SK-N-SH (cell line): ENCODE measurements at regions not wholly inside any gene's neighbourhood (a gene's known extent, or its start where the extent isn't known, plus 50 kb on each side); places are given as distances from the start of the nearest gene placed in this dataset.

ENCODE experiments used
- CTCF ChIA-PET: fragments of 300-600, 350-600 bp; formaldehyde crosslinking; extraction: SDS; loops from one replicate; lab custom pipeline; 2021; lab: Yijun Ruan, JAX
- POLR2A ChIA-PET: fragments of 350-600 bp; sonication (Branson Sonifier 250); formaldehyde crosslinking; extraction: SDS; loops from one replicate; lab custom pipeline; 2020; ENCODE audit warnings: antibody characterized with exemption, inconsistent platforms; lab: Yijun Ruan, JAX
- DNase-seq: peaks from one replicate; pipeline ENCODE4 v3.0.0; 2012
- H2AFZ ChIP-seq: fragments of 200-600 bp; sonication (generic); 2 replicates; pipeline ENCODE4 v1.8.1; 2016; ENCODE audit warnings: antibody characterized with exemption, mild to moderate bottlenecking, low read depth
- H3F3A ChIP-seq: fragments of 200-600 bp; sonication (generic); replicated peaks from 2 replicates; pipeline ENCODE3; 2016; ENCODE audit warnings: antibody characterized with exemption, mild to moderate bottlenecking; ENCODE audit not compliant: insufficient read depth
- H3K27ac ChIP-seq, 2 experiments: fragments of 200-500 bp in 1 of 2; fragments of 200-600 bp in 1 of 2; sonication (Bioruptor generic) in 1 of 2; sonication (generic), shearing (Covaris generic) in 1 of 2; 2 replicates each; pipeline versions ENCODE4 v1.5.1 to v1.6.1; 2014 to 2016; ENCODE audit warnings: low read depth in 2 of 2, inconsistent platforms in 1 of 2, low read length in 1 of 2, mild to moderate bottlenecking in 1 of 2, mixed read lengths in 1 of 2
- H3K27me3 ChIP-seq: fragments of 200-600 bp; sonication (generic), shearing (Covaris generic); 2 replicates; pipeline ENCODE4 v1.6.1; 2016; ENCODE audit warnings: mixed run types; ENCODE audit not compliant: insufficient read depth
- H3K36me3 ChIP-seq, 2 experiments: fragments of 200-500 bp in 1 of 2; fragments of 200-600 bp in 1 of 2; sonication (Bioruptor generic) in 1 of 2; sonication (generic) in 1 of 2; replicated peaks in 1 of 2; 2 replicates each; pipeline versions ENCODE3 to v1.5.1; 2014 to 2016; ENCODE audit warnings: low read length in 1 of 2, mild to moderate bottlenecking in 1 of 2; ENCODE audit not compliant: insufficient read depth in 2 of 2, control insufficient read depth in 1 of 2
- H3K4me1 ChIP-seq, 2 experiments: fragments of 200-500 bp in 1 of 2; fragments of 200-600 bp in 1 of 2; sonication (Bioruptor generic) in 1 of 2; sonication (generic), shearing (Covaris generic) in 1 of 2; 2 replicates each; pipeline versions ENCODE4 v1.5.1 to v1.6.1; 2014 to 2016; ENCODE audit warnings: low read depth in 1 of 2, low read length in 1 of 2, mixed run types in 1 of 2; ENCODE audit not compliant: insufficient read depth in 2 of 2, control insufficient read depth in 1 of 2
- H3K4me2 ChIP-seq: fragments of 200-600 bp; sonication (generic), shearing (Covaris generic); 2 replicates; pipeline ENCODE4 v1.6.1; 2017; ENCODE audit warnings: mixed run types
- H3K4me3 ChIP-seq, 2 experiments: fragments of 200-500 bp in 1 of 2; fragments of 200-600 bp in 1 of 2; sonication (Bioruptor generic) in 1 of 2; sonication (generic), shearing (Covaris generic) in 1 of 2; 2 replicates each; pipeline versions ENCODE4 v1.5.1 to v1.8.1; 2014 to 2016; ENCODE audit warnings: low read depth in 2 of 2, inconsistent platforms in 1 of 2, low read length in 1 of 2, mild to moderate bottlenecking in 1 of 2, mixed read lengths in 1 of 2, moderate library complexity in 1 of 2
- H3K79me2 ChIP-seq: fragments of 200-600 bp; sonication (generic); 2 replicates; pipeline ENCODE4 v1.8.1; 2017; ENCODE audit warnings: mild to moderate bottlenecking; ENCODE audit not compliant: insufficient read depth
- H3K9ac ChIP-seq: fragments of 200-600 bp; sonication (generic); 2 replicates; pipeline ENCODE4 v1.6.1; 2017; ENCODE audit warnings: mixed run types
- H3K9me2 ChIP-seq: fragments of 200-600 bp; sonication (generic); 2 replicates; pipeline ENCODE4 v1.6.1; 2017; ENCODE audit warnings: mixed run types
- H3K9me3 ChIP-seq: fragments of 200-600 bp; sonication (generic); 2 replicates; pipeline ENCODE4 v1.6.1; 2017; ENCODE audit warnings: mixed run types, mild to moderate bottlenecking, moderate library complexity
- H4K20me1 ChIP-seq: fragments of 200-600 bp; sonication (generic); 2 replicates; pipeline ENCODE4 v1.6.1; 2017; ENCODE audit warnings: mild to moderate bottlenecking, mixed run types; ENCODE audit not compliant: insufficient read depth
- ELF1 ChIP-seq: IDR thresholded peaks from 2 replicates; pipeline ENCODE4 v1.4.0; 2012
- EP300 ChIP-seq, 2 experiments: IDR thresholded peaks; 2 replicates each; pipeline versions ENCODE4 v1.4.0 to v1.6.1; 2012; ENCODE audit warnings: borderline replicate concordance in 1 of 2, low read depth in 1 of 2, low read length in 1 of 2
- FOXM1 ChIP-seq: IDR thresholded peaks from 2 replicates; pipeline ENCODE4 v1.4.0; 2012; ENCODE audit warnings: low read depth, mild to moderate bottlenecking
- IRF3 ChIP-seq: fragments of 150-350 bp; IDR thresholded peaks from 2 replicates; pipeline ENCODE4 v1.6.1; 2016; ENCODE audit warnings: mild to moderate bottlenecking, low read depth, low read length
- JUND ChIP-seq: IDR thresholded peaks from 2 replicates; pipeline ENCODE4 v1.4.0; 2012
- MXI1 ChIP-seq: IDR thresholded peaks from 2 replicates; pipeline ENCODE4 v1.6.1; 2012; ENCODE audit warnings: mild to moderate bottlenecking, low read depth, low read length, improper control_type of control experiment
- NFIC ChIP-seq: IDR thresholded peaks from 2 replicates; pipeline ENCODE4 v1.4.0; 2012; ENCODE audit warnings: borderline replicate concordance
- PBX3 ChIP-seq: IDR thresholded peaks from 2 replicates; pipeline ENCODE4; 2012
- POLR2AphosphoS5 ChIP-seq: IDR thresholded peaks from 2 replicates; pipeline ENCODE4 v1.6.1; 2012; ENCODE audit warnings: low read depth, low read length
- RAD21 ChIP-seq: IDR thresholded peaks from 2 replicates; pipeline ENCODE4 v1.6.1; 2012; ENCODE audit warnings: mild to moderate bottlenecking, low read length
- TCF12 ChIP-seq: IDR thresholded peaks from 2 replicates; pipeline ENCODE4 v1.4.0; 2012
- TEAD4 ChIP-seq: IDR thresholded peaks from 2 replicates; pipeline ENCODE4 v1.4.0; 2012; ENCODE audit warnings: mild to moderate bottlenecking, borderline replicate concordance; ENCODE audit not compliant: insufficient read depth
- YY1 ChIP-seq: IDR thresholded peaks from 2 replicates; pipeline ENCODE4 v1.4.0; 2012; ENCODE audit warnings: low read depth, mild to moderate bottlenecking
- WGBS: methylation state at CpG from one replicate; pipeline ENCODE4 v1.1.6; 2017; ENCODE audit warnings: low lambda C conversion rate; 5-methylcytosine and 5-hydroxymethylcytosine counted together

GRCh38 chr3:154791611-154792010, 288.5 kb upstream of the MME start:
- POLR2A ChIA-PET = no interaction called here
- no peaks in the 10 kb centered on the region for H4K20me1 ChIP-seq
- TF ChIP-seq PBX3 (peak; percentile 19; the same call in 1 of the 2 replicates), JUND (no peak), FOXM1 (peak; percentile 39; the same call in 1 of the 2 replicates)
- CTCF ChIA-PET = no interaction called here
- H3K4me3 ChIP-seq = no peak overlapping the region
- H2AFZ ChIP-seq = no peak overlapping the region
- no peaks in the 10 kb centered on the region for H3K9me2 ChIP-seq
- no peaks in the 10 kb centered on the region for H3K9me3 ChIP-seq
- peaks cover 16% of the 10 kb centered on the region for H3F3A ChIP-seq
- H3K27me3 ChIP-seq = no peaks in the 10 kb centered on the region
- peaks cover 0 to 15% of the 10 kb centered on the region in 2 experiments; a peak in 2 of 4 replicates for H3K4me1 ChIP-seq
- DNase-seq = no peak
- no peak overlapping the region for H3K4me2 ChIP-seq
- H3K36me3 ChIP-seq = no peaks in the 10 kb centered on the region
- H3K79me2 ChIP-seq = no peaks in the 10 kb centered on the region
- no peak overlapping the region for H3K9ac ChIP-seq
- peak overlapping the region in 1 of 2 experiments; percentile 62; a peak in 1 of 4 replicates for H3K27ac ChIP-seq

GRCh38 chr3:154786724-154787123, 293.4 kb upstream of the MME start:
- CTCF ChIA-PET = no interaction called here
- H3K4me2 ChIP-seq = peak overlapping the region; percentile 43; the same call in 1 of the 2 replicates
- no peaks in the 10 kb centered on the region for H3K9me2 ChIP-seq
- peak; percentile 88 for TF ChIP-seq FOXM1
- no peak for TF ChIP-seq RAD21
- TF ChIP-seq ELF1 = no peak
- peak; percentile 52; the same call in 1 of the 2 replicates for TF ChIP-seq POLR2AphosphoS5
- peak; percentile 84 for TF ChIP-seq PBX3
- peak; percentile 78 for TF ChIP-seq TCF12
- peak; percentile 69 for TF ChIP-seq JUND
- TF ChIP-seq TEAD4 = 0 out of 2 replicates have a peak, but pooled peaks have one; percentile 28
- TF ChIP-seq IRF3 = no peak
- peak; percentile 20 to 60; a peak in 3 of 4 replicates for TF ChIP-seq EP300 (IDR thresholded peaks at IDR 0.05; ENCODE audit: borderline replicate concordance in 1 of 2, low read depth in 1 of 2, low read length in 1 of 2)
- no peak for TF ChIP-seq MXI1
- no peak for TF ChIP-seq YY1
- TF ChIP-seq NFIC = peak; percentile 67; the same call in 1 of the 2 replicates
- TF ChIP-seq, all 33 proteins: peak for 8
- H3F3A ChIP-seq = peaks cover 3% of the 10 kb centered on the region
- H3K27me3 ChIP-seq = no peaks in the 10 kb centered on the region
- WGBS = 2% methylated on average over 1 of the region's 1 CpG
- no peak overlapping the region for H3K4me3 ChIP-seq
- POLR2A ChIA-PET = no interaction called here
- H2AFZ ChIP-seq = peak overlapping the region; percentile 60; the same call in 1 of the 2 replicates
- DNase-seq = no peak
- no peaks in the 10 kb centered on the region for H3K9me3 ChIP-seq
- no peaks in the 10 kb centered on the region for H3K36me3 ChIP-seq
- no peaks in the 10 kb centered on the region for H3K79me2 ChIP-seq
- H3K9ac ChIP-seq = no peak overlapping the region
- H3K4me1 ChIP-seq = peaks cover 0 to 6% of the 10 kb centered on the region in 2 experiments; a peak in 1 of 4 replicates
- no peaks in the 10 kb centered on the region for H4K20me1 ChIP-seq
- peak overlapping the region; percentile 51 to 74; a peak in 2 of 4 replicates for H3K27ac ChIP-seq
